Peyer's patch (tissue), 4 donors: ENCODE measurements at regions not wholly inside any gene's neighbourhood (a gene's known extent, or its start where the extent isn't known, plus 50 kb on each side); places are given as distances from the start of the nearest gene placed in this dataset.
"Not testable (repeated sequence)": the region's sequence is repeated elsewhere in the genome, so short reads cannot be mapped to it uniquely, and the experiment has no call there.

Experiments used
- DNase-seq, 3 donors: peaks; one replicate each; pipeline ENCODE4 v3.0.0-alpha.2; 2017 to 2019
- H3K27ac ChIP-seq, 4 donors: fragments of 200-600 bp; sonication (generic); one replicate each; pipeline ENCODE4 v1.5.1; 2016 to 2019
- H3K27me3 ChIP-seq, 2 donors: fragments of 200-600 bp; sonication (generic); one replicate each; pipeline ENCODE4 v1.5.1; 2019
- H3K36me3 ChIP-seq, 3 donors: fragments of 200-600 bp; sonication (generic); one replicate each; pipeline ENCODE4 v1.5.1; 2016 to 2019
- H3K4me1 ChIP-seq, 4 donors: fragments of 200-600 bp; sonication (generic); one replicate each; pipeline ENCODE4 v1.5.1; 2016 to 2019
- H3K4me3 ChIP-seq, 4 donors: fragments of 200-600 bp; sonication (generic); 1 replicate in 3 of 4; 2 replicates in 1 of 4; pipeline ENCODE4 v1.5.1; 2016 to 2019; ENCODE audit warnings: mild to moderate bottlenecking in 1 of 4
- H3K9me3 ChIP-seq, 4 donors: fragments of 200-600 bp; sonication (generic); one replicate each; pipeline ENCODE4 v1.5.1; 2016 to 2019; ENCODE audit warnings: mild to moderate bottlenecking in 1 of 4
- CTCF ChIP-seq, 6 experiments: fragments of 450-650 bp in 4 of 6; fragments of 200-600 bp in 2 of 6; sonication (generic) in 1 of 6; IDR thresholded peaks; one replicate each; pipeline ENCODE4 v1.5.1; 2017 to 2019; ENCODE audit warnings: antibody characterized with exemption in 6 of 6, mild to moderate bottlenecking in 3 of 6, moderate library complexity in 1 of 6
- POLR2A ChIP-seq, 2 donors: fragments of 450-650 bp; IDR thresholded peaks; one replicate each; pipeline ENCODE4 v1.5.1; 2017; ENCODE audit warnings: antibody characterized with exemption in 2 of 2, mild to moderate bottlenecking in 2 of 2, moderate library complexity in 2 of 2

GRCh38 chr7:33792547-33793105 is 112.7 kb upstream of the BMPER start:
- no peak overlapping the region for H3K27ac ChIP-seq
- no peak for TF ChIP-seq POLR2A (IDR thresholded peaks at IDR 0.05)
- TF ChIP-seq CTCF (IDR thresholded peaks at IDR 0.05): no peak
- H3K4me1 ChIP-seq: no peaks in the 10 kb centered on the region
- H3K27me3 ChIP-seq: no peaks in the 10 kb centered on the region
- H3K9me3 ChIP-seq: no peaks in the 10 kb centered on the region
- DNase-seq: no peak
- no peaks in the 10 kb centered on the region for H3K36me3 ChIP-seq
- no peak overlapping the region for H3K4me3 ChIP-seq

- Histone ChIP-seq H3K4me3 (no peak overlapping the region), H3K27ac (no peak overlapping the region), H3K36me3 (no peaks in the 10 kb centered on the region), H3K9me3 (no peaks in the 10 kb centered on the region), H3K4me1 (no peaks in the 10 kb centered on the region), H3K27me3 (no peaks in the 10 kb centered on the region)
- TF ChIP-seq CTCF (IDR thresholded peaks at IDR 0.05) (no peak), POLR2A (IDR thresholded peaks at IDR 0.05) (no peak)
- no peak for DNase-seq
Observed at GRCh38 chr7:33793616-33794015, 111.7 kb upstream of the BMPER start.

- TF ChIP-seq POLR2A (IDR thresholded peaks at IDR 0.05) (no peak), CTCF (IDR thresholded peaks at IDR 0.05) (no peak)
- H3K36me3 ChIP-seq: no peaks in the 10 kb centered on the region
- no peaks in the 10 kb centered on the region for H3K27me3 ChIP-seq
- no peak for DNase-seq
- H3K27ac ChIP-seq: no peak overlapping the region
- no peaks in the 10 kb centered on the region for H3K9me3 ChIP-seq
- no peak overlapping the region for H3K4me3 ChIP-seq
- H3K4me1 ChIP-seq: no peaks in the 10 kb centered on the region
Observed at GRCh38 chr7:33794419-33794818, 110.9 kb upstream of the BMPER start.

- no peaks in the 10 kb centered on the region for H3K27me3 ChIP-seq
- TF ChIP-seq POLR2A (IDR thresholded peaks at IDR 0.05) (no peak), CTCF (IDR thresholded peaks at IDR 0.05) (no peak)
- no peaks in the 10 kb centered on the region for H3K9me3 ChIP-seq
- H3K4me1 ChIP-seq: no peaks in the 10 kb centered on the region
- no peak overlapping the region for H3K27ac ChIP-seq
- DNase-seq: no peak
- no peaks in the 10 kb centered on the region for H3K36me3 ChIP-seq
- H3K4me3 ChIP-seq: no peak overlapping the region
Observed at GRCh38 chr7:33794959-33795358, 110.4 kb upstream of the BMPER start.

GRCh38 chr7:33796538-33796937 is 108.8 kb upstream of the BMPER start:
- TF ChIP-seq CTCF (IDR thresholded peaks at IDR 0.05) (no peak), POLR2A (IDR thresholded peaks at IDR 0.05) (no peak)

GRCh38 chr7:33797512-33797911 is 107.8 kb upstream of the BMPER start:
- H3K9me3 ChIP-seq, DNase-seq, H3K4me1 ChIP-seq, H3K27me3 ChIP-seq, H3K4me3 ChIP-seq, H3K27ac ChIP-seq, H3K36me3 ChIP-seq: not testable (repeated sequence)

More at GRCh38 chr7:33796538-33796937, 108.8 kb upstream of the BMPER start:
- H3K4me3 ChIP-seq: no peak overlapping the region
- no peaks in the 10 kb centered on the region for H3K36me3 ChIP-seq
- no peak for DNase-seq
- H3K27me3 ChIP-seq: no peaks in the 10 kb centered on the region
- H3K27ac ChIP-seq: no peak overlapping the region
- H3K4me1 ChIP-seq: no peaks in the 10 kb centered on the region
- no peaks in the 10 kb centered on the region for H3K9me3 ChIP-seq
